ENCODE measurements at regions not wholly inside any gene's neighbourhood (a gene's known extent, or its start where the extent isn't known, plus 50 kb on each side); places are given as distances from the start of the nearest gene placed in this dataset.

DNA sequence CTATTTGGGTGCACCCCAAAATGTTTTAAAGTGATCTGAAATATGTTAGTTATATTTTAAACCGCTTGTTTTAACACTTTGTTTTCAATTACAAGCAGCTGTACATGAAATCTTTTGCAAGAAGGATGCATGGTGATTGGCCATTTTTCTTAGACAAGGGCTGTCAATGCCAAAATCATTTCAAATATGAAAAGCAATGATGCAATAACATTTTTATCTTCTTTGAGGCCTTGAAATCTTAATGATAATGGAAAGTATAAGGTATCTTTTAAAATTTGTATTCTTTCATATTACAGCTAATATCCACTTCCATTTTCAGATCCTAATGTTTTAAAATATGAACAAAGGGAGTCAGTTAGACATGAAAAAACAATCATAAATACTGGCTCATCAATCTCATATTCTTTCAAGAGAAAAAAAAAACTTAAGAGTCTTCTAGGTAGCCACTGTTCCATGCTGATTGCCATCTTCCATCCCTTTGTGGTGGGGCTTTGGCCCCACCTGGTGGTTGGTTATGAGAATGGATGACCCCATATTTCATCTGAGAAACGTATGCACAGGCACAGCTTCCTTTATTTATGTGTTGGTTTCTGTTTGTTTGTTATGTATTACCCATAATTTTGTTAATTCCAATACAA is 330.3 kb upstream of the MIR17HG start:
- TF ChIP-seq, protein P1, sequence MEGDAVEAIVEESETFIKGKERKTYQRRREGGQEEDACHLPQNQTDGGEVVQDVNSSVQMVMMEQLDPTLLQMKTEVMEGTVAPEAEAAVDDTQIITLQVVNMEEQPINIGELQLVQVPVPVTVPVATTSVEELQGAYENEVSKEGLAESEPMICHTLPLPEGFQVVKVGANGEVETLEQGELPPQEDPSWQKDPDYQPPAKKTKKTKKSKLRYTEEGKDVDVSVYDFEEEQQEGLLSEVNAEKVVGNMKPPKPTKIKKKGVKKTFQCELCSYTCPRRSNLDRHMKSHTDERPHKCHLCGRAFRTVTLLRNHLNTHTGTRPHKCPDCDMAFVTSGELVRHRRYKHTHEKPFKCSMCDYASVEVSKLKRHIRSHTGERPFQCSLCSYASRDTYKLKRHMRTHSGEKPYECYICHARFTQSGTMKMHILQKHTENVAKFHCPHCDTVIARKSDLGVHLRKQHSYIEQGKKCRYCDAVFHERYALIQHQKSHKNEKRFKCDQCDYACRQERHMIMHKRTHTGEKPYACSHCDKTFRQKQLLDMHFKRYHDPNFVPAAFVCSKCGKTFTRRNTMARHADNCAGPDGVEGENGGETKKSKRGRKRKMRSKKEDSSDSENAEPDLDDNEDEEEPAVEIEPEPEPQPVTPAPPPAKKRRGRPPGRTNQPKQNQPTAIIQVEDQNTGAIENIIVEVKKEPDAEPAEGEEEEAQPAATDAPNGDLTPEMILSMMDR (IDR thresholded peaks at IDR 0.05): peak in 3 of 4 experiments; percentile 27 to 51 (median 47)
- TF ChIP-seq POLR2A (IDR thresholded peaks at IDR 0.05): no peak

Measured in prostate gland (tissue), 2 donors.